Stimulated activated CD4-positive, alpha-beta T cell treated with anti-CD3 and anti-CD28 coated beads, Interleukin-4, amount 100 ng/mL, for 1 hour (primary cell): ENCODE measurements at regions not wholly inside any gene's neighbourhood (a gene's known extent, or its start where the extent isn't known, plus 50 kb on each side); places are given as distances from the start of the nearest gene placed in this dataset.

Experiments
- DNase-seq: peaks from one replicate; pipeline ENCODE4 v3.0.0-alpha.2; 2020

- DNase-seq, result no peak
Observed at GRCh38 chr19:30172613-30173242, 199.5 kb upstream of the ZNF536 start.

GRCh38 chr19:30173593-30174356 lies 198.4 kb upstream of the ZNF536 start:
- DNase-seq, result no peak

- DNase-seq, result no peak
Observed at GRCh38 chr19:30174357-30174645, 197.9 kb upstream of the ZNF536 start.

GRCh38 chr19:30174791-30175190 lies 197.4 kb upstream of the ZNF536 start:
- DNase-seq, result no peak

GRCh38 chr19:30175987-30176386 lies 196.2 kb upstream of the ZNF536 start:
- no peak for DNase-seq

- DNase-seq, result no peak
Observed at GRCh38 chr19:30178721-30179402, 193.3 kb upstream of the ZNF536 start.

- DNase-seq, result no peak
Observed at GRCh38 chr19:30180691-30181090, 191.5 kb upstream of the ZNF536 start.

GRCh38 chr19:30183807-30184490 lies 188.2 kb upstream of the ZNF536 start:
- DNase-seq, result no peak

GRCh38 chr19:30202060-30202600 lies 170.1 kb upstream of the ZNF536 start:
- DNase-seq, result no peak

- no peak for DNase-seq
Observed at GRCh38 chr19:30204721-30205120, 167.5 kb upstream of the ZNF536 start.

- DNase-seq, result no peak
Observed at GRCh38 chr19:30206187-30206586, 166.0 kb upstream of the ZNF536 start.

- no peak for DNase-seq
Observed at GRCh38 chr19:30207357-30207756, 164.8 kb upstream of the ZNF536 start.

- DNase-seq, result no peak
Observed at GRCh38 chr19:30208436-30209060, 163.6 kb upstream of the ZNF536 start.

GRCh38 chr19:30209617-30210600 lies 162.3 kb upstream of the ZNF536 start:
- DNase-seq, result no peak

GRCh38 chr19:30212574-30212973 lies 159.6 kb upstream of the ZNF536 start:
- DNase-seq, result no peak

- DNase-seq, result no peak
Observed at GRCh38 chr19:30214651-30215051, 157.5 kb upstream of the ZNF536 start.

GRCh38 chr19:30215248-30215647 lies 156.9 kb upstream of the ZNF536 start:
- DNase-seq, result no peak

- DNase-seq, result no peak
Observed at GRCh38 chr19:30216453-30216852, 155.7 kb upstream of the ZNF536 start.

- DNase-seq, result no peak
Observed at GRCh38 chr19:30217461-30217860, 154.7 kb upstream of the ZNF536 start.

GRCh38 chr19:30219702-30220101 lies 152.5 kb upstream of the ZNF536 start:
- DNase-seq, result no peak

- DNase-seq, result no peak
Observed at GRCh38 chr19:30221176-30221575, 151.0 kb upstream of the ZNF536 start.

GRCh38 chr19:30222428-30222873 lies 149.7 kb upstream of the ZNF536 start:
- no peak for DNase-seq
